Panc1 (cell line): ENCODE measurements at regions not wholly inside any gene's neighbourhood (a gene's known extent, or its start where the extent isn't known, plus 50 kb on each side); places are given as distances from the start of the nearest gene placed in this dataset.

Source experiments
- ATAC-seq: fragments of 200-7000 bp; cut with Tn5 transposase; 2 replicates; pipeline ENCODE4 v1.9.1; 2020; ENCODE audit warnings: mild to moderate bottlenecking, moderate library complexity
- BruUV-seq: library from RNA; stranded (reverse); fragments of 400-500 nt; replicated peaks from 2 replicates; lab custom pipeline; 2021; lab: Mats Ljungman, UMichigan
- CTCF ChIA-PET: fragments of 300-600 bp; sonication (Branson Sonifier 250); formaldehyde crosslinking; loops from one replicate; lab custom pipeline; 2022; ENCODE audit warnings: antibody characterized with exemption; lab: Charles Lee
- POLR2A ChIA-PET: fragments of 300-600 bp; sonication (Branson Sonifier 250); formaldehyde crosslinking; loops from one replicate; lab custom pipeline; 2022; ENCODE audit warnings: antibody characterized with exemption; lab: Charles Lee
- DNase-seq: peaks from one replicate; pipeline ENCODE4 v3.0.0-alpha.2; 2010; ENCODE audit warnings: low read depth, low spot score
- H3K27ac ChIP-seq: 2 replicates; pipeline ENCODE4 v1.5.1; 2011; ENCODE audit warnings: mild to moderate bottlenecking, low read length, inconsistent platforms
- H3K27me3 ChIP-seq: fragments of 200-500 bp; sonication (Bioruptor generic); 2 replicates; pipeline ENCODE4 v1.6.0; 2014; ENCODE audit warnings: low read length, inconsistent platforms; ENCODE audit not compliant: control insufficient read depth, insufficient read depth
- H3K36me3 ChIP-seq: fragments of 200-500 bp; sonication (Bioruptor generic); 2 replicates; pipeline ENCODE4 v1.5.1; 2014; ENCODE audit warnings: inconsistent platforms, mild to moderate bottlenecking, low read length, moderate library complexity; ENCODE audit not compliant: control insufficient read depth, insufficient read depth
- H3K4me1 ChIP-seq: 2 replicates; pipeline ENCODE4 v1.5.1; 2011; ENCODE audit warnings: inconsistent platforms, mild to moderate bottlenecking, low read length, moderate library complexity; ENCODE audit not compliant: control insufficient read depth, insufficient read depth
- H3K4me3 ChIP-seq, 2 experiments: 2 replicates each; pipeline ENCODE4 v1.5.1; 2011 to 2012; ENCODE audit warnings: low read depth in 2 of 2, low read length in 2 of 2, mild to moderate bottlenecking in 2 of 2, inconsistent platforms in 1 of 2, moderate library complexity in 1 of 2
- H3K9me3 ChIP-seq: fragments of 200-500 bp; sonication (Bioruptor generic); 2 replicates; pipeline ENCODE4 v1.5.1; 2014; ENCODE audit warnings: low read depth, mild to moderate bottlenecking, inconsistent platforms, low read length, moderate library complexity; ENCODE audit not compliant: control insufficient read depth, insufficient read depth
- CTCF ChIP-seq: fragments of 450-650 bp; IDR thresholded peaks from 2 replicates; pipeline ENCODE4 v1.5.1; 2017; ENCODE audit warnings: mild to moderate bottlenecking
- POLR2AphosphoS5 ChIP-seq: IDR thresholded peaks from 2 replicates; pipeline ENCODE4 v1.6.1; 2012; ENCODE audit warnings: mild to moderate bottlenecking, low read depth, low read length, moderate library complexity
- SIN3A ChIP-seq: IDR thresholded peaks from 2 replicates; pipeline ENCODE4 v1.6.1; 2012; ENCODE audit warnings: low read depth, mild to moderate bottlenecking, low read length, moderate library complexity, borderline replicate concordance; ENCODE audit not compliant: insufficient read depth
- TCF7L2 ChIP-seq: IDR thresholded peaks from 2 replicates; pipeline ENCODE4 v1.6.1; 2011; ENCODE audit warnings: mild to moderate bottlenecking, low read depth, low read length, inconsistent platforms
- in situ Hi-C: cut with HindIII; loops from 2 replicates; pipeline ENCODE4 v1.10.0; 2016; ENCODE audit warnings: low sequenced_read_pairs, low pct_unique_long_range_greater_than_20kb
- intact Hi-C: fragments of 100-400 bp; cut with micrococcal nuclease; formaldehyde crosslinking; loops from one replicate; pipeline ENCODE4 v1.10.0; 2022; ENCODE audit not compliant: unreplicated experiment
- TF ChIP-seq, protein P1 (sequence below), 2 experiments: IDR thresholded peaks; 2 replicates each; pipeline ENCODE4 v1.6.1; 2011 to 2012; ENCODE audit warnings: low read depth in 2 of 2, control low read depth in 1 of 2, low read length in 1 of 2, mild to moderate bottlenecking in 1 of 2, moderate library complexity in 1 of 2; ENCODE audit not compliant: insufficient read depth in 1 of 2

DNA sequence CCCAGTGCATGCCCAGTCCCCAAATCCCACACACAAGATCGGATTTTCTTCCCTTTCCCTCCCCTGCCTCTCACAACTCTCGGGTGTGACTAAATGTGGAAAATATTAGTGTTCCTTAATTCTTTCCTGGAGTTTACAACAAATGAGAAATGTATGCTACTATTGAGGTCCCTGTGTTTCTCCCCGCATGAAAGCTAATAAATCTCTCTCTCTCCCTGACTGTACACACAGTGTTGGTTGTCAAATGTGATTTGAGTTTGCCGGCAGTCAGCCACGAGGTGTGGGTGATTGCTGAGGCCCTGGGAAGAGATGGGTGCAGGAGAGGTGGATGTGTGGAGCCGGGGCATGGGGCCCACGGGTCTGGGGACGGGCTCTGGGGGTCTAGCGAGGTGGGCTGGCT lies 161.4 kb upstream of the IQSEC1 start:
- CTCF ChIA-PET, result no interaction called here
- Histone ChIP-seq H3K27ac (no peak overlapping the region), H3K27me3 (no peaks in the 10 kb centered on the region), H3K4me1 (no peaks in the 10 kb centered on the region), H3K9me3 (no peaks in the 10 kb centered on the region), H3K36me3 (no peaks in the 10 kb centered on the region), H3K4me3 (no peak overlapping the region)
- DNase-seq, result no peak
- intact Hi-C loops, result no loop called here
- no peak for ATAC-seq
- no TSS peak for BruUV-seq
- POLR2A ChIA-PET, result no interaction called here
- TF ChIP-seq, protein P1, sequence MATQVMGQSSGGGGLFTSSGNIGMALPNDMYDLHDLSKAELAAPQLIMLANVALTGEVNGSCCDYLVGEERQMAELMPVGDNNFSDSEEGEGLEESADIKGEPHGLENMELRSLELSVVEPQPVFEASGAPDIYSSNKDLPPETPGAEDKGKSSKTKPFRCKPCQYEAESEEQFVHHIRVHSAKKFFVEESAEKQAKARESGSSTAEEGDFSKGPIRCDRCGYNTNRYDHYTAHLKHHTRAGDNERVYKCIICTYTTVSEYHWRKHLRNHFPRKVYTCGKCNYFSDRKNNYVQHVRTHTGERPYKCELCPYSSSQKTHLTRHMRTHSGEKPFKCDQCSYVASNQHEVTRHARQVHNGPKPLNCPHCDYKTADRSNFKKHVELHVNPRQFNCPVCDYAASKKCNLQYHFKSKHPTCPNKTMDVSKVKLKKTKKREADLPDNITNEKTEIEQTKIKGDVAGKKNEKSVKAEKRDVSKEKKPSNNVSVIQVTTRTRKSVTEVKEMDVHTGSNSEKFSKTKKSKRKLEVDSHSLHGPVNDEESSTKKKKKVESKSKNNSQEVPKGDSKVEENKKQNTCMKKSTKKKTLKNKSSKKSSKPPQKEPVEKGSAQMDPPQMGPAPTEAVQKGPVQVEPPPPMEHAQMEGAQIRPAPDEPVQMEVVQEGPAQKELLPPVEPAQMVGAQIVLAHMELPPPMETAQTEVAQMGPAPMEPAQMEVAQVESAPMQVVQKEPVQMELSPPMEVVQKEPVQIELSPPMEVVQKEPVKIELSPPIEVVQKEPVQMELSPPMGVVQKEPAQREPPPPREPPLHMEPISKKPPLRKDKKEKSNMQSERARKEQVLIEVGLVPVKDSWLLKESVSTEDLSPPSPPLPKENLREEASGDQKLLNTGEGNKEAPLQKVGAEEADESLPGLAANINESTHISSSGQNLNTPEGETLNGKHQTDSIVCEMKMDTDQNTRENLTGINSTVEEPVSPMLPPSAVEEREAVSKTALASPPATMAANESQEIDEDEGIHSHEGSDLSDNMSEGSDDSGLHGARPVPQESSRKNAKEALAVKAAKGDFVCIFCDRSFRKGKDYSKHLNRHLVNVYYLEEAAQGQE (IDR thresholded peaks at IDR 0.05; ENCODE audit: insufficient read depth in 1 of 2, low read depth in 2 of 2, low read length in 1 of 2), result no peak
- TF ChIP-seq CTCF (no peak), SIN3A (no peak), POLR2AphosphoS5 (no peak), TCF7L2 (no peak)
- in situ Hi-C loops, result no loop called here

- intact Hi-C loops (no loop called here), in situ Hi-C loops (no loop called here)
- CTCF ChIA-PET, result no interaction called here
- POLR2A ChIA-PET, result no interaction called here
- Histone ChIP-seq H3K36me3 (no peaks in the 10 kb centered on the region), H3K27me3 (no peaks in the 10 kb centered on the region), H3K27ac (no peak overlapping the region), H3K4me1 (no peaks in the 10 kb centered on the region), H3K4me3 (no peak overlapping the region), H3K9me3 (no peaks in the 10 kb centered on the region)
- ATAC-seq (no peak), DNase-seq (no peak)
- TF ChIP-seq POLR2AphosphoS5 (no peak), CTCF (no peak), TCF7L2 (no peak), SIN3A (no peak)
- TF ChIP-seq, protein P1 (IDR thresholded peaks at IDR 0.05; ENCODE audit: insufficient read depth in 1 of 2, low read depth in 2 of 2, low read length in 1 of 2), result no peak
- BruUV-seq, result no TSS peak
Observed at GRCh38 chr3:13233487-13234485, 160.6 kb upstream of the IQSEC1 start.
